Stimulated activated CD8-positive, alpha-beta memory T cell treated with anti-CD3 and anti-CD28 coated beads, Interleukin-4, amount 100 ng/mL, for 48 hours (primary cell): ENCODE measurements at regions not wholly inside any gene's neighbourhood (a gene's known extent, or its start where the extent isn't known, plus 50 kb on each side); places are given as distances from the start of the nearest gene placed in this dataset.
"Not testable (repeated sequence)": the region's sequence is repeated elsewhere in the genome, so short reads cannot be mapped to it uniquely, and the experiment has no call there.

ENCODE experiments used
- DNase-seq: peaks from one replicate; pipeline ENCODE4 v3.0.0-alpha.2; 2020

DNA sequence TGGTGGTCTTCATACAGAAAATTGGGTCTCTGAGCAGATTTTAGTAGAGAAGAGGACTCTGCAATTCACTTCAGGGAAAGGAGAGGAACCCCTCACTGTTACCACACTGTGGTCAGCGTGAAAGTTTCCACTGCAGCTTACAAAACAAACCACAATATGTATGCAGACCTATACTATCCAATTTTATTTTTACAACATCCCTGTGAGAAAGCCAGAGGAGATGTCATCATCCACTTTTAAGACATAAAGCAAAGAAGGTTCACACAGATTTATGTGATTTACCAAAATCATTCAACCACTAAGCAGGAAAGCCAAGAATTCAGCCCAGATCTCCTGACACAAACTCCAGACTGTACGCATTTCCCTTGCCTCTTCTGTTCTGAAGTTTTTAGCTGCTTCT lies 442.4 kb downstream of the FRK start:
- no peak for DNase-seq

DNA sequence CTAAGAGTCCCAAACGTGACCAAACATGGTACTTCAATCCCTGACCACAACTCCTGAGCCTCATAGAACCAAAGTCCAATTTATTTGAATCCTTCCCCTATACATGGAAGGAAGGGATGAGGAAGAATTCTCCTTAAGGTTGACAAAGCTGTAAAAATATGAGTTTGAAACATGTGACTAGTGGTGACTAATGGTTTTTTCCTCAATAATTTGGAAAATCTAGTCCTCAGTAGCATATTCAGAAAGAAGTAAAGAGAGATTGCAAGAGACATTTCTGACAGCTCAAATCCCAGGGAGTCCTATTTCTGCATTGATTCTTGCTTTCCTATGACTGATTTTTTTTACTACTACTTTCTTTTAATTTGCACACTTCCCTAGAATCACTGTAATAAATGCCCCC lies 443.7 kb downstream of the FRK start:
- DNase-seq: no peak

DNA sequence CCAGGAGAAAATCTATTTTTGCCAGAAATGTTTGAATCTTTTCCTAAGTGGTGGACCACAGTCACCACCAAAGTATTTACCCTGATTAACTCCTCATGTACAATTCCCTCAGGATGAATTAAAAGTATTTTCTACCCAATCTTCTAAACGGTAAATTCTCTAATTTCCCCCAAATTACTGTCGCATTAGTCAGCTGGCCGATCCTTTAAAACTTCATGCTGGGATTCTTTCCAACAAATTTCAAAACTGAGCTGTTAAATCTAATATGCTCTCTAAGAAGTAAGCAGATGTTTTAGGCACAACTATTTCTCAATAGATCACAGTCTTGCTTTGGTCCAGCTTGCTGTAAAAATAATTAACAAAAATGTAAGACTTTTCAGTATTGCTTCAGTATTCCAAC lies 447.2 kb downstream of the FRK start:
- DNase-seq: no peak

DNA sequence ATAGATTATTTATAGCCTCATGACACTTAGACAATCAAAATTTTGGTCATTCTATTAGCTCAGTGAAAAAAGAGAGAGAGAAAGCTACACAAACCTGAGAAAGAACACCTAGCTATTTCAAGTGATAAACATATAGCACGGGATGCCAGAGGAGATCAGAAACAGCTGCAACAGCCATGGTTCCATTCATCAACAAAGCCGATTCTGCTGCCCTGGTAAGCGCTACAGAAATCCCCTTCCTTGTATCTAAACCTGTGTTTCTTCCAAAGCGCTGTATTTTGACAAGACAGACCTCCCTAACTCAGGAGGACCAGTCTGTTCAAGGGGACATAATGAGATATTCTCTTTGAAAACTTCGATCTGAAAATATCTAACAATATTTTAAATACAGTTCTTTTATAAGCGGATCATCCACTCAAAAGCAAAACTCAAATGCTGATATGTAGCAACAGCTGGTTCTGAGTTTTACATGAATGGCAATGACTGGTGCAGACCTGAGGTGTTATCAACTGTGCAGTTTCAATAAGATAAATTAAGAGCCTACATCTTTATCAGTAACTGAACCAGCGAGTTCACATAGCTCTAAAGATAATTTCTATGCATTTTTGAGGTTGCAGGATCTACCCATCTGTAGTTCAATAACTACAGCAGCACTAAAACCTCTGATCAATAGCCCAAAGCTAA lies 447.8 kb downstream of the FRK start:
- DNase-seq: no peak

DNA sequence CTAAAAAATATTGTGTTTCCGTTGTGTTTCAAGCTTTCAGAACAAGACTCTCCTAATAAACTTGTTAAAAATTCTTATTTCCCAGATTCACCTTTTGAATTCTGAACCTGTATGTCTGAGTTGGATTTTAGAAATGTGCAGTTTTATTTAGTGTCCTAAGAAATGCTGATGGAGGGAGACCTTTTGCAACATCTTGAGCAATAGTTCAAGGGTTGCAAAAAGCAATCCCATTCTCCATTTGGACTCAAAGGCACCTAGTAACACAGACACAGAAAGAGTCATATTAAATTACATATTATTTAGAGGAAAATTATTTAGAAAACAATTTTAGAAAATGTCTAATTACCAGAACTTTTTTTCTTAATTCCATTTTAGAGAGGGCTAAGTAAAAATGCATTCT lies 448.5 kb downstream of the FRK start:
- no peak for DNase-seq

DNA sequence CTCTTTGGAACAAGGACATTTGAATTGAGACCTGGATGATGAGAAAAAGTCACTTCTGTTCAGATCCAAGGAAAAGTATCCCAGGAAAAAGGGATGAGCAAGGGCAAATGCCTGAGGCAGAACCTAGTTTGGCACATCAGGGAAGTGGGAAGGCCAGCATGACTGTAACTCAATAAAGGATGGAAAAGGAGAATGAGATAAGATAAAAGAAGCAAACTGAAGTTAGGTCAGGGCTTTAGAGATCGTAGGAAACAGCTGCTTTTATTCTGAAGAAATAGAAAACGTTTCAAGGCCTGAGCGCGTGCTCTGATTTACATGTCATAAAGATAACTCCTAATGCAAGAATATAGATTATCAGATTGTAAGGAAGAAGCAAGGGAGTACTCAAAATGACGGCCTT lies 450.0 kb downstream of the FRK start:
- no peak for DNase-seq

DNA sequence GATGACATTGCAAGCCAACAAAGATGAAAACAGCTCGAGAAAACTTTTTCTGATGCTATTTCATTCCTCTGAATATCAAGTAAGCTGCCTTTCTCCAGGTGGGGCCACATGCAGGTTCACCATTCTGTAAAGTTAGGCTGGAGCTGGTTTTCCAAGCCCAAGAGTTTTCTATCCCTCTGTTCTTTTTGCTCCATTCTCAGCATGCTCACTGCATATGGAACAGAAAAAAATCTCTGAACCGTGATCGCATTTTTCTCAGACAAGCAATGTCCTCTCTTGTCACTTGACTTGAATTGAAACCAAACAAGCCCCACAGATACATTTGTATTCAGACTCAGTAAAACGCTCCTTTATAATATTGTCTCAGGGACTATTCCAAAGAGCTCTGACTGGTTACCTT lies 451.6 kb downstream of the FRK start:
- DNase-seq: no peak

DNA sequence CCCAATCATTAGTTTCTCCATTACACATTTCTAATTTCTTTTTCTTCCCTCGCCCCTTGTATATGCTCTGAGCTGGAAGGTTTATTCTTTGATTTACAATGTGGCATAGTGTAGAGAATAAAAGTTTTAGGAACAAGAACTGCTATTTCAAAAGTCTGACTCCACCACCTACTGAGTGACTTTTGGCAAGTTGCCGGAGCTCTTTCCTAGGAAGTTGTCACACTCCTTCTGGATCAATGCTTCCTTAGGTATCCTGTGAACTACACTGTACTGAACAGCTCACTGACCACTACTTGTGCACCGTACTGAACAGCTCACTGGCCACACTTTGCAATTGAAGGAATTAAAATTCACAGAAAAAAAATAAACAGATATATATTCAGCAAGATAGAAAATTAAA lies 458.2 kb downstream of the FRK start:
- DNase-seq: no peak

DNA sequence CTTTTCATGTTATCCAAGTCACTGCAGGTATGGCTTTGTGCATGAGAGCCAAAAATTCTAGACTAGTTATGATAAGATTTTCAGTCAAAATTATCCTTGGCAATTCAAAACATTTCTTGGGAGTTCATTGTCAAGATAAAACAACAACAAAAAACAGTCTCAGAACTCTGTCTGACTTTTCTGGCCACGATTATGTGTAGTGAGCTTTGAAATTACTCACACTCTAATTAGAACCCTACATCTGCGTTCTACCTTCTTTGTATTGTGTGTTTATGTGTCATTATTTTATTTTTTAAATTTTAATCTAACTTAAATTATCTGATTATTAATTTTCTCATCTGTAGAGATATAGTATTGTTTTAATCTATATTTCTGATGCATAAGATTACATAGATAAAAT lies 459.2 kb downstream of the FRK start:
- DNase-seq: no peak

DNA sequence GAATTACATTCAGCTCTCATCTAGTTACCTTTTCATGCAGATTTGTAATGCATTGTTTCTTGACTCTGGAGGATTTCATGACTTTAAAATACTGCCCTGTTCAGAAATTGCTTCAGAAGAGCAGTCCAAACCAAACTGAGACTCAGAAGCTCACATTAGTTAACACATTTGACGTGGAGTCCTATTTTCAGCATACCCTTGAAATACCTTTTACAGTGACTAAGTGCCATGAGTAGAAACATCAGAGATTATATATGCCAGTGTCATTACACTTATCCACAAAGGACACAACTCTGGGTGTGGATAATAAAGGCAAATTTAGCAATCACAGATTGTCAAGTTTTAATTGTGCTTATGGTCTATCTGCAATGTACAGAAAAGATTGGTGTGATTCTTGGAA lies 459.6 kb downstream of the FRK start:
- DNase-seq: no peak

DNA sequence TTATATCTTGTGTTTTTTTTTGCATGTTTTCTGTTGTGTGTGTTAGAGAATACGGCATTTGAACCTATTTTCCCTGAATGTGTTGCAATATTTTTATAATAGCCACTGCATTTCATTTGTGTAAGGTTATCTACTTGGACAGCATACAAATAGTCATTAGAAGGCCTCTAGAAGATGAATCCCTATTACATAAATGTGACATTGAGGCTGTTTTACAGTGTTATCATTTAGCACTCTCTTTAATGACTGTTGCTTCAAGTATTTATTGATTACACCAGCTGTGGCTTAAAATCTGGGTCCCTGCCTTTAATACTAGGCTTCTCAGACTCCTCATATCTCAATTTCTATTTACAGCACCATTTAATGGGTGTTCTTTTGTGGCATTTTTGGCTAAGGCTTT lies 465.8 kb downstream of the FRK start:
- no peak for DNase-seq

DNA sequence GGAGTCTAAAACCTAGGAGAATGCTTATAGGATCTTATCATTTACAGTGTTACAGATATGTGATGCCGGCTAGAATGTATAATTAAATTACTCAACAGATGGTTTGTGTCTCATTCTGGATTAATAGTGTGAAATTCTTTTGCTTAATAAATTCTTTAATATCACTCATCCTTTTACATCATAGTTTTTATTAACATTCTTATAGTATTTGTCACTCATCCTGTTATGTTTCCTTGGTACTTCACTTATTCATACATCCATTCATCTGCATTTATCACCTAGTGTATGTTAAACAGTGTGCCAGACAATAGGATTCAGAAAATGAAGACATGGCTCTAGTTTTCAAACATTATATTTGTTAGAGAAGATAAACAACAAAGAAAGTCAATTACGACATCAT lies 468.7 kb downstream of the FRK start:
- no peak for DNase-seq

DNA sequence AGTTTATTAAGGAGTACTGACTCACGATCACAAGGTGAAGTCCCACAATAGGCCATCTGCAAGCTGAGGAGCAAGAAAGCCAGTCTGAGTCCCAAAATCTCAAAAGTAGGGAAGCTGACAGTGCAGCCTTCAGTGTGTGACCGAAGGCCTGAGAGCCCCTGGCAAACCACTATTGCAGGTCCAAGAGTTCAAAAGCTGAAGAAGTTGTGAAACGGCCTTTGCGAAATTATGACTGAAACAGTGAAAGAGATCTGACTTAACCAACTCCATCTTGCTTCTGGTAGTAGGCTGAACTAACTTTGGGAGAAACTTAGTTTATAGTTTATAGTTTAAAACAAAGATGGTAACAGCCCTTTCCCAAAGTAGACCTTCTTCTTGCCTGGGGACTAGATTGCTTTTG lies 471.6 kb downstream of the FRK start:
- not testable (repeated sequence) for DNase-seq

DNA sequence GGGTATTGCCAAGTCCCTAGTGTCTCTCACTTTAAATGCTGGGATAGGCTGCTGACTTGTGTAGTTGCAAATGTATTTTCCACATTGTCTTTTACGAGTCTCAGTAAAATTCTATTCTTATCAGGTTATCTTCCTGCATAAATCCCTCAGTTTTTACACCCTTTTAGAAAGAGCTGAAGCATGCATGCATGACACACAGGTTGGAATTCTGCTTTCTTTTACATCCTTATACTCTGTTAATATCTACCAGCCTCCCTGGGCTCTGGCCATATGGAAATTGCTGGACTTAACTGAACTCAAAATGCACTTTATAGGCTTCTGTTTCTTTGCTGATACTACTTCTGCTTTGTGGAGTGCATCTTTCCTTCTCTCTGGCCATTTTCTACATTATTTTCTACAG lies 477.4 kb downstream of the FRK start:
- DNase-seq: no peak

DNA sequence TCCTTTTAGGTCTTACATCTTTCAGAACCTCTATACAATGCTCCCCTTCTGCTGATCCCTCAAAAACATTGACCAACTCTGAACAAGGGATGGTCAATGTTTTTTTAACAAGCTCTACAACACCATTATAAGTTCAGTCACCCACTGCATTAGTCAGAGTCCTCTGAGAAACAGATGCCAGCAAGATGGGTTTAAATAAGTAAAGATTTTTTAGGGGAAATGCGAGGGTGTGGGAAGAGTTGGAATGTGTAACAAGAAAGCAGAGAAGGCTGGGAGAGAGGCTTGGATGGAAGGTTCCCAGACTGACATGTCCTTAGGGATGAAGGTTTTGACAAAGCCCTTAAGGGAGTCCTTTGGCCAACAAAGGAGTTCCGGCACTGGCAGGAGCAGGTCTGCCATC lies 478.3 kb downstream of the FRK start:
- DNase-seq: no peak

DNA sequence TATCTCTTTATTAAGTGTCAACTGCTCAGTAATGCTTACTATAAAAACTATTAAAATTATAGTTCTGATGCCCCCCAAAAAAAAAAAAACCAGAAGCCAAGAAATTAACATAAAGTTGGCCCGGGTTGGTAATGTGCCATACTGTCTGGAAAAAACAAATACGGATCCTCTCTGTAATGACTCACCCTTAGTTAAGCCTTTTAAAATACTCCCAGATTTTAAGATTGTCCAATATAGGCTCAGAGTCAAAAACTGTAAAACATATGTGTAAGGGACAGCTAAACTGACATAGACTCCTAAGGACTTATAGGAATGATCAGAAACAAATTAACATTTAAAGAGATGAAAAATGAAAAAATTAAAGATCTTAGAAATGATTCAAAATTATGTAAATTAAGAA lies 481.1 kb downstream of the FRK start:
- not testable (repeated sequence) for DNase-seq

DNA sequence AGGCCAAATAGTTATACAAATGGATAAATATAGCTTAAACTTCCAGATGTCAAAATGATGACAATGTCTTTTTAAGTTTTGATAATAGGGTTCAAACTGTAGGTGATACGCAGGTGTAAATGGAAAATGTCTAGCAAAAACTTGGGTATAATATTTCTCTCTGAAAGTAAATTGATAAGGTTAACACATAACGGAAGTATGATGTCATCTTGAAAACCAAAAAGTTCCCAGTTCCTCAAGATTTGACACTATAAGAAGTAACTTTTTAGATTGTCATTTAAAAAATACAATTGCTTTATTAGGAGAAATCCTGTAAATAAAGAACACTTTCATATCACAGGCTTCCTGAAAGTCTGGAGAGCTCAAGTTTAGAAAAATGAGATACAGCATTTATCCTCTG lies 483.4 kb downstream of the FRK start:
- DNase-seq: no peak

DNA sequence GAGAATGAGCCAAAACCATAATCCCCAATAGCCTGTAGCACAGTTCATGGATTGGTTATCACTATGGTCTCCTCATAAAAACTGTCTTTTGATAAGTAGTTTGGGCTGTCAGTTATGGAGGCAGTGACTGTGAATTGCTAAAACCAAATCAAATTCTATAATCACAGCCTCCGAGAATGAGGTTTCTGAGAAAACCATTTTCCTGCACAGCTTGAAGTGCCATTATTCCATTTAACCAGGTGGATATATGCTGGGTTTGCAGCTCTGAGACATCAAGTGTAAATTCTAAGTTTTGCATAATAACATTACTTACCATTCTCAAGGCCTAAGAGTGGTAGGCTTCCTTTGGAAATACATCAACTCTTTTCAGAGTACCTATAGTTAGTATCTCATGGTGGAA lies 485.4 kb downstream of the FRK start:
- no peak for DNase-seq

DNA sequence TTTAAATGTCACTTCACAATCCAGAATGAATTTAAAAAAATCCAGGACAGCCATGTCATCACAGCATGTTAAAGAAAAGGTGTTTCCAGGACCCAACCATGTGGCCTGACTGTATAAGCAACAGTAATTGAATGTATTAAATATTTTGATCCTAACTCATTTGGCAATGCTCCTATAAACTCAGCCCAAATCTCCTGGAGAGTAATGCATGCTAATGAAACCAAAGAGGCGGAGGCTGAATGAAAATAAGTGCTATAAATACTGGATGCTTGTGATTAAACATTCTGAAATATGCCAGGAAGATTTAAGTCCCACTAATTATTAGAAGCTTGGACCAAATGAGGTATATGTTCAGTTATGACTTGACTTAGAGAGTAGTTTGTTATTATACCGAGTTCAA lies 486.8 kb downstream of the FRK start:
- DNase-seq: no peak

DNA sequence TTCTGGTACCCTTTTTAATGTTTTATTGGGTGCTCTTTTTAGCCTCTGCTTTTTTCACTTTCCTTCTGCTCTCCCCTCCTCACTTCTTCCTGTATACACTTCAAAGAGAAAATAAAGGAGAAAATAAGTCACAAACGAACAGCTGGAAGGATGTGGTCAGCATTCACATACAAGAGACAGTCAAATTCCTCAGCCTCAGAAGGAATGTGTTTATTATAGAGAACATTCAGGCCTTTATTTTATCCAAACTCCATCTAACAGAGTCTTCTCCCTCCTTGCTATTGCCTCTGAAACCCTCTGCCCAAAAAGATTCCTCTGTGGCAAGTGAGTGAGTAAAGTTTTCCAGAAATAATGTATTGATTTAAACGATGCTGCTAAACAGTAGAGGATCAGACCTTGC lies 490.4 kb downstream of the FRK start:
- DNase-seq: no peak

DNA sequence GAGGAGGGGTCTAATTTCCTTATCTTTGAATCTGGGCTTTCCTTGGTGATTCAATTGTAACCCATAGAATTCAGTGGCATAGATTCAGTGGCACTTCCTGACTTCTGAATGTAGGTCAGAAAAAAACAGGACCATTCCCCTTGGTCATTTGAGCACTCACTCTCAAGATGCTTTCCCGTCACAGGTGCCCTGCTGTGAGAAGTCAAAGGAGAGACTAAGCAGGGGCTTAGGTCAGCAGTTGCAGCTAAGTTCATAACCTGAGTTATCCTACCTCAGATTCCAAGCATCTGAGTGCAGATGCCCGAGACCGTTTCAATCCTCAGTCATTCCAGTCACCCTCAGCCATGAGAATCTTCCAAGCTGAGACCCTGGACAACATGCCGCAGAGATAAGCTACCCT lies 506.6 kb downstream of the FRK start:
- DNase-seq: no peak

DNA sequence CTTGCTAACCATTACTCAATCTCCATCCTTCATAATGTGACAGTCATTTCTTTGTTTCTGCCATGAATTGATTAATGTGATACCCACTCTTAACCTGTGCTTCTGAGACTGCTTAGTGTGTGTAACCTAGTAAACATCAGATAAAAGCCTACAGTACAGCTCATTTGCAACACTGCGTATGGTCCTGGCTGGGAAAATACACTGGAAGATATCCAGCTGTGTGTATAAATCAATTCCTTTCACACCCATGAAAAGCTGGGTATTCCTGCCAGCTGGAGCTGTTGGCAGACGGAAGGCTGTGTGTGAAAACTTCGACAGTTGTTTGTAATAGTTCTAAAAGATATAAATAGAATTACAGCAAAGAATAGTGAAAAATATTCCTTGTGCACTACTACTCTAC lies 509.2 kb downstream of the FRK start:
- no peak for DNase-seq

DNA sequence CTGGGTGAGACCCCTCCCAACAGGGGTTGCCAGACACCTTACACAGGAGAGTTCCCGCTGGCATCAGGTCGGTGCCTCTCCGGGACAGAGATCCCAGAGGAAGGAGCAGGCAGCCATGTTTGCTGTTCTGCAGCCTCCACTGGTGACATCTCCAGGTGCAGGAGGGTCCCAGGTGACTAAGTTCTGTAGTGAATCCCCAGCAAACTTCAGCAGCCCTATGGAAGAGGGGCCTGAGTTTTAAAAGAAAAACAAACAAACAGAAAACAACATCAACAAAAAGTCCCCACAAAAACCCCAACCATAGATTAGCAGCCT lies 515.1 kb downstream of the FRK start:
- DNase-seq: no peak

DNA sequence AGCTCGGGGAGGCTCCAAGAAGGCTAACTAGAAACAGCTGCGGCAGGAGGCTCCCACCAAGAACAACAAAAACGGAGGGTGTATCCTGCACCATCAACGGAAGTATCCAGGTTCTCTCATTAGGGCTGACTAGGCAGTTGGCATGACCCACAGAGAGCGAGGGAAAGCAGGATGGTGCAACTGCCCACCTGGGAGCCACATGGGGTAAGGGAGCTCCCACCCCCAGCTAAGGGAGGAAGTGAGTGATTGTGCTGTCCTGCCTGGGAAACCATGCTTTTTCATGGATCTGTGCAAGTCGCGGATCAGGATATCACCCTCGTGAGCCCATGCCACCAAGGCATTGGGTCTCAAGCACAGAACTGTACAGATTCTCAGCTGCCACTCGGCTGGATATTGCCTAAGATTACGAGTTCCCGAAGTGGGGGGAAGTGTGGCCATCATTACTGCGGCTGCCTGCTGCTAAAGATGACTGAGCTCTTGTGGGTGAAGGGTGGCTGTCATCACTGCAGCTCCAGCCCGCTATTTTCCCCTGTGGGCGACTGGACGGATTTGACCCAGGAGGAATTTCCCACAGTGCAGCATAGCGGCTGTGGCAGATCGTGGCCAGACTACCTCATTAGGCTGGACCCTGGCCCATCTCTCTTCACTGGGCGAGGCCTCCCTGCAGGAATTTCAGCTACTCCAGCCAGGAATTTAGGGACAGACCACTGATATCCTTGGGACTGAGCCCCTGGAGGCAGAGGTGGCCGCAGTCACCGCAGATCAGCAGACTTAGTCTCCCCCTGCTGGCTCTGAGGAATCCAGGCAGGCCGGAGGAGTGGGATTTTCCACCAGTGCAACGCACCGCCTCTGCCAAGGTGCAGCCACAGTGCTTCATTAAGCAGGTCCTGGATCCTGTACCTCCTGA lies 515.7 kb downstream of the FRK start:
- DNase-seq: no peak
